GM23338 (cell line): ENCODE measurements at regions not wholly inside any gene's neighbourhood (a gene's known extent, or its start where the extent isn't known, plus 50 kb on each side); places are given as distances from the start of the nearest gene placed in this dataset.

Source experiments
- ATAC-seq: fragments of 200-7000 bp; cut with Tn5 transposase; 3 replicates; pipeline ENCODE4 v1.9.1; 2020
- DNase-seq: peaks from one replicate; pipeline ENCODE4 v3.0.0-alpha.2; 2015; ENCODE audit warnings: low spot score
- H2AFZ ChIP-seq: fragments of 200-600 bp; sonication (generic); 2 replicates; pipeline ENCODE4 v1.8.0; 2016; ENCODE audit warnings: antibody characterized with exemption, mild to moderate bottlenecking, moderate library complexity
- H3F3A ChIP-seq: fragments of 200-600 bp; sonication (generic); replicated peaks from 2 replicates; pipeline ENCODE4 v1.8.0; 2017; ENCODE audit warnings: antibody characterized with exemption, mixed run types, low read depth
- H3K27ac ChIP-seq: fragments of 200-600 bp; sonication (generic); 2 replicates; pipeline ENCODE4 v1.6.1; 2016; ENCODE audit warnings: low read depth
- H3K27me3 ChIP-seq: fragments of 200-600 bp; sonication (generic); 2 replicates; pipeline ENCODE4 v1.8.0; 2016; ENCODE audit warnings: mild to moderate bottlenecking, mixed run types, moderate library complexity; ENCODE audit not compliant: insufficient read depth
- H3K36me3 ChIP-seq: fragments of 200-600 bp; sonication (generic); 2 replicates; pipeline ENCODE4 v1.8.0; 2016; ENCODE audit warnings: mild to moderate bottlenecking; ENCODE audit not compliant: insufficient read depth
- H3K4me1 ChIP-seq: fragments of 200-600 bp; sonication (generic); 2 replicates; pipeline ENCODE4 v1.8.0; 2016; ENCODE audit warnings: mild to moderate bottlenecking, moderate library complexity; ENCODE audit not compliant: insufficient read depth
- H3K4me2 ChIP-seq: fragments of 200-600 bp; sonication (generic); 2 replicates; pipeline ENCODE4 v1.7.1; 2017; ENCODE audit warnings: mixed run types
- H3K4me3 ChIP-seq: fragments of 200-600 bp; sonication (generic); 2 replicates; pipeline ENCODE4 v1.6.1; 2016; ENCODE audit warnings: mixed run types
- H3K79me2 ChIP-seq: fragments of 200-600 bp; sonication (generic); replicated peaks from 2 replicates; pipeline ENCODE4 v1.8.0; 2017; ENCODE audit warnings: mild to moderate bottlenecking; ENCODE audit not compliant: insufficient read depth
- H3K9me2 ChIP-seq: fragments of 200-600 bp; sonication (generic); 2 replicates; pipeline ENCODE4 v1.8.0; 2017; ENCODE audit not compliant: insufficient read depth
- H4K20me1 ChIP-seq: fragments of 200-600 bp; sonication (generic); replicated peaks from 2 replicates; pipeline ENCODE4 v1.8.0; 2017; ENCODE audit warnings: mild to moderate bottlenecking; ENCODE audit not compliant: insufficient read depth
- H3K27ac Mint-ChIP-seq: 2 replicates; pipeline ENCODE4 v1.8.0; 2020; ENCODE audit warnings: inconsistent platforms, mild to moderate bottlenecking, moderate library complexity, mixed read lengths
- H3K27me3 Mint-ChIP-seq: 3 replicates; pipeline ENCODE4 v1.8.0; 2022; ENCODE audit warnings: low read depth, mild to moderate bottlenecking, moderate library complexity, mixed read lengths, inconsistent platforms; ENCODE audit not compliant: insufficient read depth, poor library complexity
- H3K36me3 Mint-ChIP-seq: 3 replicates; pipeline ENCODE4 v1.8.0; 2021; ENCODE audit warnings: low read depth, mild to moderate bottlenecking, inconsistent platforms, moderate library complexity, mixed read lengths
- H3K4me1 Mint-ChIP-seq: 3 replicates; pipeline ENCODE4 v1.8.0; 2020; ENCODE audit warnings: mild to moderate bottlenecking, inconsistent platforms, mixed read lengths
- H3K4me3 Mint-ChIP-seq: 3 replicates; pipeline ENCODE4 v1.8.0; 2021; ENCODE audit warnings: moderate library complexity, mild to moderate bottlenecking, inconsistent platforms, mixed read lengths
- H3K9me3 Mint-ChIP-seq: 3 replicates; pipeline ENCODE4 v1.8.0; 2020; ENCODE audit warnings: moderate library complexity, mild to moderate bottlenecking, inconsistent platforms, mixed read lengths
- CREB1 ChIP-seq: fragments of 250-450 bp; sonication (Bioruptor Pico); IDR thresholded peaks from 2 replicates; pipeline ENCODE4 v1.5.0; 2020; ENCODE audit warnings: low read depth, mild to moderate bottlenecking, moderate library complexity
- EZH2 ChIP-seq: fragments of 200-600 bp; sonication (generic); IDR thresholded peaks from one replicate; pipeline ENCODE4 v1.8.0; 2017; ENCODE audit warnings: antibody characterized with exemption, mild to moderate bottlenecking, low read depth; ENCODE audit not compliant: unreplicated experiment
- EZH2phosphoT487 ChIP-seq: fragments of 200-600 bp; sonication (generic); IDR thresholded peaks from one replicate; pipeline ENCODE4 v1.8.1; 2018; ENCODE audit warnings: antibody characterized with exemption; ENCODE audit not compliant: unreplicated experiment
- JUNB ChIP-seq: IDR thresholded peaks from one replicate; pipeline ENCODE4 v1.6.1; 2016; ENCODE audit warnings: antibody characterized with exemption; ENCODE audit not compliant: unreplicated experiment
- NANOG ChIP-seq: IDR thresholded peaks from 2 replicates; pipeline ENCODE4 v1.6.1; 2016; ENCODE audit warnings: antibody characterized with exemption, borderline replicate concordance
- POLR2AphosphoS5 ChIP-seq: IDR thresholded peaks from 2 replicates; pipeline ENCODE4 v1.6.1; 2016; ENCODE audit warnings: antibody characterized with exemption, low read depth
- STAT1 ChIP-seq: IDR thresholded peaks from one replicate; pipeline ENCODE4 v1.6.1; 2016; ENCODE audit warnings: antibody characterized with exemption; ENCODE audit not compliant: unreplicated experiment
- ZNF114 ChIP-seq: fragments of 250-450 bp; sonication (Bioruptor Pico); IDR thresholded peaks from 2 replicates; pipeline ENCODE4 v1.5.0; 2020; ENCODE audit warnings: mild to moderate bottlenecking, moderate library complexity
- ZNF331 ChIP-seq: fragments of 250-450 bp; sonication (Bioruptor Pico); IDR thresholded peaks from 2 replicates; pipeline ENCODE4 v1.5.0; 2020; ENCODE audit warnings: low read depth, mild to moderate bottlenecking, moderate library complexity
- TF ChIP-seq, protein P1 (sequence below), 2 experiments: fragments of 200-600 bp in 1 of 2; sonication (generic) in 1 of 2; conservative IDR thresholded peaks; 2 replicates each; pipeline versions ENCODE4 v1.5.1 to v1.6.1; 2016 to 2017; ENCODE audit warnings: antibody characterized with exemption in 2 of 2, low read depth in 2 of 2, mild to moderate bottlenecking in 2 of 2, moderate library complexity in 1 of 2
- TF ChIP-seq, protein P2 (sequence below): fragments of 250-450 bp; sonication (Bioruptor Pico); IDR thresholded peaks from 2 replicates; pipeline ENCODE4 v1.5.0; 2020; ENCODE audit warnings: mild to moderate bottlenecking, moderate library complexity
- TF ChIP-seq, protein P3 (sequence below): IDR thresholded peaks from one replicate; pipeline ENCODE4 v1.6.1; 2018; ENCODE audit warnings: antibody characterized with exemption; ENCODE audit not compliant: unreplicated experiment
- TF ChIP-seq, protein P4 (sequence below): IDR thresholded peaks from 2 replicates; pipeline ENCODE4 v1.6.1; 2016; ENCODE audit warnings: antibody characterized with exemption

DNA sequence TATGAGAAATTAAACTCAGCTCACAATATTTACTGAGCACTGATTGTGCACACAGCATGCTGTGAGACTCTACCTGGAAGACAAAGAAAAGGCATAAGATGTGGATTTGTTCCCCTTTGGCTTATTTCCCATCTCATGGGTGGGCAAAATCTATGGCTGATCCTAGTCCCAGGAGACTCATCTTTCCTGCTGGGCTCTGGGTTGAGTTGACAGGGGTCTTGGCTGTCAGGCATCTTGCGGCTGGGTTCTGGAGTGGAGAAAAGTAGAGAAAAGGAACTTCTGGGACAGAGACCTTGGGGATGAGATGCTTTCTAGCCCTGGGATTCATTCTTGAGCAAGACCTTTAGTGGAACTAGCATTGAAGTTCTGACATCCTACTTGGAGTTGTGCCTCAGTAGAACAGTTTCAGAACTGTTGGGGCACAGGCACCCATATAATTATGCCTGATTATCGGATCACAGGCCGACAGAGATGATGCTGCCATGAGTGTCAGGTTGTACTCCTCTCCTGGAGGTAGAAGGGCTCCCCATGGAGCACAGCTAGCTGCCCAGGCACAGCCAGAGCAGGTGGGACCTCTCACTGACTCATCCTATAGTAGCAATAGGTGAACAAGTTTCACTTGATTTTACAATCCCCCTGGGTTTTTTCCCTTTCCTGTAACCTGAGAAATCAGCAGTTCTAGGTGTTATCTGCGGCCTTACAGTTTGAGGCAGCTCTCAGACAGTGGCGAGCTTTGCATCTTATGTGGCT lies 260.9 kb downstream of the CYRIA start:
- TF ChIP-seq, protein P1, sequence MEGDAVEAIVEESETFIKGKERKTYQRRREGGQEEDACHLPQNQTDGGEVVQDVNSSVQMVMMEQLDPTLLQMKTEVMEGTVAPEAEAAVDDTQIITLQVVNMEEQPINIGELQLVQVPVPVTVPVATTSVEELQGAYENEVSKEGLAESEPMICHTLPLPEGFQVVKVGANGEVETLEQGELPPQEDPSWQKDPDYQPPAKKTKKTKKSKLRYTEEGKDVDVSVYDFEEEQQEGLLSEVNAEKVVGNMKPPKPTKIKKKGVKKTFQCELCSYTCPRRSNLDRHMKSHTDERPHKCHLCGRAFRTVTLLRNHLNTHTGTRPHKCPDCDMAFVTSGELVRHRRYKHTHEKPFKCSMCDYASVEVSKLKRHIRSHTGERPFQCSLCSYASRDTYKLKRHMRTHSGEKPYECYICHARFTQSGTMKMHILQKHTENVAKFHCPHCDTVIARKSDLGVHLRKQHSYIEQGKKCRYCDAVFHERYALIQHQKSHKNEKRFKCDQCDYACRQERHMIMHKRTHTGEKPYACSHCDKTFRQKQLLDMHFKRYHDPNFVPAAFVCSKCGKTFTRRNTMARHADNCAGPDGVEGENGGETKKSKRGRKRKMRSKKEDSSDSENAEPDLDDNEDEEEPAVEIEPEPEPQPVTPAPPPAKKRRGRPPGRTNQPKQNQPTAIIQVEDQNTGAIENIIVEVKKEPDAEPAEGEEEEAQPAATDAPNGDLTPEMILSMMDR (conservative IDR thresholded peaks at IDR 0.05; ENCODE audit: low read depth in 2 of 2), result no peak
- TF ChIP-seq ZNF114 (CRISPR knock-in tag), result no peak
- no peak for TF ChIP-seq ZNF331 (CRISPR knock-in tag)
- no peak for TF ChIP-seq NANOG
- TF ChIP-seq EZH2phosphoT487, result no peak
- TF ChIP-seq JUNB, result no peak
- TF ChIP-seq, protein P2, sequence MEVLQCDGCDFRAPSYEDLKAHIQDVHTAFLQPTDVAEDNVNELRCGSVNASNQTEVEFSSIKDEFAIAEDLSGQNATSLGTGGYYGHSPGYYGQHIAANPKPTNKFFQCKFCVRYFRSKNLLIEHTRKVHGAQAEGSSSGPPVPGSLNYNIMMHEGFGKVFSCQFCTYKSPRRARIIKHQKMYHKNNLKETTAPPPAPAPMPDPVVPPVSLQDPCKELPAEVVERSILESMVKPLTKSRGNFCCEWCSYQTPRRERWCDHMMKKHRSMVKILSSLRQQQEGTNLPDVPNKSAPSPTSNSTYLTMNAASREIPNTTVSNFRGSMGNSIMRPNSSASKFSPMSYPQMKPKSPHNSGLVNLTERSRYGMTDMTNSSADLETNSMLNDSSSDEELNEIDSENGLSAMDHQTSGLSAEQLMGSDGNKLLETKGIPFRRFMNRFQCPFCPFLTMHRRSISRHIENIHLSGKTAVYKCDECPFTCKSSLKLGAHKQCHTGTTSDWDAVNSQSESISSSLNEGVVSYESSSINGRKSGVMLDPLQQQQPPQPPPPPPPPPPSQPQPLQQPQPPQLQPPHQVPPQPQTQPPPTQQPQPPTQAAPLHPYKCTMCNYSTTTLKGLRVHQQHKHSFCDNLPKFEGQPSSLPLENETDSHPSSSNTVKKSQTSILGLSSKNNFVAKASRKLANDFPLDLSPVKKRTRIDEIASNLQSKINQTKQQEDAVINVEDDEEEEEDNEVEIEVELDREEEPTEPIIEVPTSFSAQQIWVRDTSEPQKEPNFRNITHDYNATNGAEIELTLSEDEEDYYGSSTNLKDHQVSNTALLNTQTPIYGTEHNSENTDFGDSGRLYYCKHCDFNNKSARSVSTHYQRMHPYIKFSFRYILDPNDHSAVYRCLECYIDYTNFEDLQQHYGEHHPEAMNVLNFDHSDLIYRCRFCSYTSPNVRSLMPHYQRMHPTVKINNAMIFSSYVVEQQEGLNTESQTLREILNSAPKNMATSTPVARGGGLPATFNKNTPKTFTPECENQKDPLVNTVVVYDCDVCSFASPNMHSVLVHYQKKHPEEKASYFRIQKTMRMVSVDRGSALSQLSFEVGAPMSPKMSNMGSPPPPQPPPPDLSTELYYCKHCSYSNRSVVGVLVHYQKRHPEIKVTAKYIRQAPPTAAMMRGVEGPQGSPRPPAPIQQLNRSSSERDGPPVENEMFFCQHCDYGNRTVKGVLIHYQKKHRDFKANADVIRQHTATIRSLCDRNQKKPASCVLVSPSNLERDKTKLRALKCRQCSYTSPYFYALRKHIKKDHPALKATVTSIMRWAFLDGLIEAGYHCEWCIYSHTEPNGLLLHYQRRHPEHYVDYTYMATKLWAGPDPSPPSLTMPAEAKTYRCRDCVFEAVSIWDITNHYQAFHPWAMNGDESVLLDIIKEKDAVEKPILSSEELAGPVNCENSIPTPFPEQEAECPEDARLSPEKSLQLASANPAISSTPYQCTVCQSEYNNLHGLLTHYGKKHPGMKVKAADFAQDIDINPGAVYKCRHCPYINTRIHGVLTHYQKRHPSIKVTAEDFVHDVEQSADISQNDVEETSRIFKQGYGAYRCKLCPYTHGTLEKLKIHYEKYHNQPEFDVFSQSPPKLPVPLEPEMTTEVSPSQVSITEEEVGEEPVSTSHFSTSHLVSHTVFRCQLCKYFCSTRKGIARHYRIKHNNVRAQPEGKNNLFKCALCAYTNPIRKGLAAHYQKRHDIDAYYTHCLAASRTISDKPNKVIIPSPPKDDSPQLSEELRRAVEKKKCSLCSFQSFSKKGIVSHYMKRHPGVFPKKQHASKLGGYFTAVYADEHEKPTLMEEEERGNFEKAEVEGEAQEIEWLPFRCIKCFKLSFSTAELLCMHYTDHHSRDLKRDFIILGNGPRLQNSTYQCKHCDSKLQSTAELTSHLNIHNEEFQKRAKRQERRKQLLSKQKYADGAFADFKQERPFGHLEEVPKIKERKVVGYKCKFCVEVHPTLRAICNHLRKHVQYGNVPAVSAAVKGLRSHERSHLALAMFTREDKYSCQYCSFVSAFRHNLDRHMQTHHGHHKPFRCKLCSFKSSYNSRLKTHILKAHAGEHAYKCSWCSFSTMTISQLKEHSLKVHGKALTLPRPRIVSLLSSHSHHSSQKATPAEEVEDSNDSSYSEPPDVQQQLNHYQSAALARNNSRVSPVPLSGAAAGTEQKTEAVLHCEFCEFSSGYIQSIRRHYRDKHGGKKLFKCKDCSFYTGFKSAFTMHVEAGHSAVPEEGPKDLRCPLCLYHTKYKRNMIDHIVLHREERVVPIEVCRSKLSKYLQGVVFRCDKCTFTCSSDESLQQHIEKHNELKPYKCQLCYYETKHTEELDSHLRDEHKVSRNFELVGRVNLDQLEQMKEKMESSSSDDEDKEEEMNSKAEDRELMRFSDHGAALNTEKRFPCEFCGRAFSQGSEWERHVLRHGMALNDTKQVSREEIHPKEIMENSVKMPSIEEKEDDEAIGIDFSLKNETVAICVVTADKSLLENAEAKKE (CRISPR knock-in tag), result no peak
- TF ChIP-seq, protein P3, sequence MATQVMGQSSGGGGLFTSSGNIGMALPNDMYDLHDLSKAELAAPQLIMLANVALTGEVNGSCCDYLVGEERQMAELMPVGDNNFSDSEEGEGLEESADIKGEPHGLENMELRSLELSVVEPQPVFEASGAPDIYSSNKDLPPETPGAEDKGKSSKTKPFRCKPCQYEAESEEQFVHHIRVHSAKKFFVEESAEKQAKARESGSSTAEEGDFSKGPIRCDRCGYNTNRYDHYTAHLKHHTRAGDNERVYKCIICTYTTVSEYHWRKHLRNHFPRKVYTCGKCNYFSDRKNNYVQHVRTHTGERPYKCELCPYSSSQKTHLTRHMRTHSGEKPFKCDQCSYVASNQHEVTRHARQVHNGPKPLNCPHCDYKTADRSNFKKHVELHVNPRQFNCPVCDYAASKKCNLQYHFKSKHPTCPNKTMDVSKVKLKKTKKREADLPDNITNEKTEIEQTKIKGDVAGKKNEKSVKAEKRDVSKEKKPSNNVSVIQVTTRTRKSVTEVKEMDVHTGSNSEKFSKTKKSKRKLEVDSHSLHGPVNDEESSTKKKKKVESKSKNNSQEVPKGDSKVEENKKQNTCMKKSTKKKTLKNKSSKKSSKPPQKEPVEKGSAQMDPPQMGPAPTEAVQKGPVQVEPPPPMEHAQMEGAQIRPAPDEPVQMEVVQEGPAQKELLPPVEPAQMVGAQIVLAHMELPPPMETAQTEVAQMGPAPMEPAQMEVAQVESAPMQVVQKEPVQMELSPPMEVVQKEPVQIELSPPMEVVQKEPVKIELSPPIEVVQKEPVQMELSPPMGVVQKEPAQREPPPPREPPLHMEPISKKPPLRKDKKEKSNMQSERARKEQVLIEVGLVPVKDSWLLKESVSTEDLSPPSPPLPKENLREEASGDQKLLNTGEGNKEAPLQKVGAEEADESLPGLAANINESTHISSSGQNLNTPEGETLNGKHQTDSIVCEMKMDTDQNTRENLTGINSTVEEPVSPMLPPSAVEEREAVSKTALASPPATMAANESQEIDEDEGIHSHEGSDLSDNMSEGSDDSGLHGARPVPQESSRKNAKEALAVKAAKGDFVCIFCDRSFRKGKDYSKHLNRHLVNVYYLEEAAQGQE, result no peak
- TF ChIP-seq STAT1, result no peak
- TF ChIP-seq CREB1 (CRISPR knock-in tag), result no peak
- no peak for TF ChIP-seq POLR2AphosphoS5
- no peak for TF ChIP-seq EZH2
- TF ChIP-seq, protein P4, sequence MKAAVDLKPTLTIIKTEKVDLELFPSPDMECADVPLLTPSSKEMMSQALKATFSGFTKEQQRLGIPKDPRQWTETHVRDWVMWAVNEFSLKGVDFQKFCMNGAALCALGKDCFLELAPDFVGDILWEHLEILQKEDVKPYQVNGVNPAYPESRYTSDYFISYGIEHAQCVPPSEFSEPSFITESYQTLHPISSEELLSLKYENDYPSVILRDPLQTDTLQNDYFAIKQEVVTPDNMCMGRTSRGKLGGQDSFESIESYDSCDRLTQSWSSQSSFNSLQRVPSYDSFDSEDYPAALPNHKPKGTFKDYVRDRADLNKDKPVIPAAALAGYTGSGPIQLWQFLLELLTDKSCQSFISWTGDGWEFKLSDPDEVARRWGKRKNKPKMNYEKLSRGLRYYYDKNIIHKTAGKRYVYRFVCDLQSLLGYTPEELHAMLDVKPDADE, result no peak
- H3K9me3 Mint-ChIP-seq, result no peaks in the 10 kb centered on the region
- no peak overlapping the region for H3K27ac Mint-ChIP-seq

More for the DNA sequence above, 260.9 kb downstream of the CYRIA start:
- Mint-ChIP-seq H3K27me3 (peaks cover 1% of the 10 kb centered on the region), H3K4me3 (no peak overlapping the region), H3K36me3 (no peaks in the 10 kb centered on the region), H3K4me1 (no peaks in the 10 kb centered on the region)
- Histone ChIP-seq H3K4me2 (no peak overlapping the region), H3K4me3 (no peak overlapping the region), H3K4me1 (peaks cover 6% of the 10 kb centered on the region), H3K27me3 (no peaks in the 10 kb centered on the region), H2AFZ (no peak overlapping the region), H3K27ac (no peak overlapping the region), H3F3A (no peaks in the 10 kb centered on the region), H3K79me2 (no peaks in the 10 kb centered on the region), H4K20me1 (no peaks in the 10 kb centered on the region), H3K36me3 (no peaks in the 10 kb centered on the region), H3K9me2 (peaks cover 8% of the 10 kb centered on the region; the same call in 1 of the 2 replicates)
- DNase-seq (no peak), ATAC-seq (no peak)
